OCI-LY7 (cell line): ENCODE measurements at regions not wholly inside any gene's neighbourhood (a gene's known extent, or its start where the extent isn't known, plus 50 kb on each side); places are given as distances from the start of the nearest gene placed in this dataset.

Source experiments
- EZH2phosphoT487 ChIP-seq: fragments of 200-600 bp; sonication (generic); IDR thresholded peaks from 2 replicates; pipeline ENCODE4 v1.6.1; 2018; ENCODE audit warnings: low read depth, borderline replicate concordance, mild to moderate bottlenecking, mixed run types, antibody characterized with exemption, low read length, moderate library complexity, mixed read lengths
- TF ChIP-seq, protein P1 (sequence below): fragments of 200-600 bp; sonication (generic); conservative IDR thresholded peaks from 2 replicates; pipeline ENCODE4 v1.5.1; 2014; ENCODE audit warnings: mild to moderate bottlenecking, antibody characterized with exemption, low read length, moderate library complexity, mixed read lengths

DNA sequence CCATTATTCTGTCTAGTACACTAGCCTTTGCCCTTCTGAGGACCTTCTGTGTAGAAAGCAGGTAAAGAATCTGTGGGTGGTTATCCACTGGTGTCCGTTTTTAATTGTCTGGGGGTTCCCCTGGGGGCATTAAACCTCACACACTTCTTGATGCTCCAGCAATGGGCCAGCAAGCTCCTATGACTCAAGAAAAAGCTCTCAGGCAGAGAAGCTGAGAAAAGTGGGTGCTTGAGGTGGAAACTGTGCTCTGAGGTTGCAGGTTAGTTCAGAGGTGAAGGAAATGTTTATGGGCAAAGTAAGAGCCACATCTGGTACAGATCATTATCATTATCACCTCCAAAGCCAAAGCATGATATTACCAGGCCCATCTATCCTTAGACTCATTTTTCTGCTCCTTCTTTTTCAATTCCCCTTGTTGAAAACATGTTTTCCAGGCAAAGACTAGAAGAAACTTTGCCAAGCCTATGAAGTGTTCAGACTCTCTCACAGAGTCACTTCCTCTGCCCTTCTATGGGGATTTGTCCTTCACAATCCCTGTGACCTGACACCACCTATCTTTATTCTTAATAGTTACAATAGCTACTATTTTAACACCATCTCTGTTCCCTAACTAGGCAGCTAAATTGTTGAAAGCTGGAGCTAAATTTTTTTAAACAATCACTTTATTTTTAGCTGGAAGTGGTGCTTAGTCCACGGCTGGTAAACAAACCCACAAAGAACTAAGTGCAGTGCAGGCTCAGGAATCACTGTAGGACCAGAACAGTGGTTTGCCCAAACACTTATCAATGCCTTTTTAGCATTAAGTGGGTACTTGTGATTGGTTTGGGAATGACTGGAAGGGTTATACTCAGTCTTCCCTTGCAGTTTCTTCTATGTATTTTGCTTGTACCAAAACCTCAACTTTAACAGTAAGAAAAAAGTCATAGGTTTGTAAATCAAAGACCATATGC, 512.8 kb upstream of the POU3F3 start:
- TF ChIP-seq, protein P1, sequence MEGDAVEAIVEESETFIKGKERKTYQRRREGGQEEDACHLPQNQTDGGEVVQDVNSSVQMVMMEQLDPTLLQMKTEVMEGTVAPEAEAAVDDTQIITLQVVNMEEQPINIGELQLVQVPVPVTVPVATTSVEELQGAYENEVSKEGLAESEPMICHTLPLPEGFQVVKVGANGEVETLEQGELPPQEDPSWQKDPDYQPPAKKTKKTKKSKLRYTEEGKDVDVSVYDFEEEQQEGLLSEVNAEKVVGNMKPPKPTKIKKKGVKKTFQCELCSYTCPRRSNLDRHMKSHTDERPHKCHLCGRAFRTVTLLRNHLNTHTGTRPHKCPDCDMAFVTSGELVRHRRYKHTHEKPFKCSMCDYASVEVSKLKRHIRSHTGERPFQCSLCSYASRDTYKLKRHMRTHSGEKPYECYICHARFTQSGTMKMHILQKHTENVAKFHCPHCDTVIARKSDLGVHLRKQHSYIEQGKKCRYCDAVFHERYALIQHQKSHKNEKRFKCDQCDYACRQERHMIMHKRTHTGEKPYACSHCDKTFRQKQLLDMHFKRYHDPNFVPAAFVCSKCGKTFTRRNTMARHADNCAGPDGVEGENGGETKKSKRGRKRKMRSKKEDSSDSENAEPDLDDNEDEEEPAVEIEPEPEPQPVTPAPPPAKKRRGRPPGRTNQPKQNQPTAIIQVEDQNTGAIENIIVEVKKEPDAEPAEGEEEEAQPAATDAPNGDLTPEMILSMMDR: no peak
- no peak for TF ChIP-seq EZH2phosphoT487
